ENCODE measurements at regions not wholly inside any gene's neighbourhood (a gene's known extent, or its start where the extent isn't known, plus 50 kb on each side); places are given as distances from the start of the nearest gene placed in this dataset.
"Not testable (repeated sequence)": the region's sequence is repeated elsewhere in the genome, so short reads cannot be mapped to it uniquely, and the experiment has no call there.

GRCh38 chr16:21513812-21514473, 85.4 kb upstream of the METTL9 start:
- DNase-seq (ENCODE audit: extremely low read depth, low read depth): peak; percentile 35

GRCh38 chr16:21514474-21514840, 84.9 kb upstream of the METTL9 start:
- not testable (repeated sequence) for DNase-seq (ENCODE audit: extremely low read depth, low read depth)

- DNase-seq (ENCODE audit: extremely low read depth, low read depth): not testable (repeated sequence)
Measured at GRCh38 chr16:21516705-21517040, 82.7 kb upstream of the METTL9 start.

- DNase-seq (ENCODE audit: extremely low read depth, low read depth): not testable (repeated sequence)
Measured at GRCh38 chr16:21517263-21517662, 82.1 kb upstream of the METTL9 start.

- not testable (repeated sequence) for DNase-seq (ENCODE audit: extremely low read depth, low read depth)
Measured at GRCh38 chr16:21519361-21520133, 79.8 kb upstream of the METTL9 start.

GRCh38 chr16:21520134-21521047, 79.0 kb upstream of the METTL9 start:
- peak; percentile 74 for DNase-seq (ENCODE audit: extremely low read depth, low read depth)

- not testable (repeated sequence) for DNase-seq (ENCODE audit: extremely low read depth, low read depth)
Measured at GRCh38 chr16:21521048-21521389, 78.4 kb upstream of the METTL9 start.

- not testable (repeated sequence) for DNase-seq (ENCODE audit: extremely low read depth, low read depth)
Measured at GRCh38 chr16:21521390-21522143, 77.8 kb upstream of the METTL9 start.

- not testable (repeated sequence) for DNase-seq (ENCODE audit: extremely low read depth, low read depth)
Measured at GRCh38 chr16:21522846-21523245, 76.5 kb upstream of the METTL9 start.

- no peak for DNase-seq (ENCODE audit: extremely low read depth, low read depth)
- TF ChIP-seq CTCF (IDR thresholded peaks at IDR 0.05; ENCODE audit: low read depth, low read length): no peak
Measured at GRCh38 chr16:21523411-21524067, 75.8 kb upstream of the METTL9 start.

GRCh38 chr16:21524068-21524751, 75.2 kb upstream of the METTL9 start:
- no peak for DNase-seq (ENCODE audit: extremely low read depth, low read depth)
- no peak for TF ChIP-seq CTCF (IDR thresholded peaks at IDR 0.05; ENCODE audit: low read depth, low read length)

GRCh38 chr16:21524752-21525028, 74.7 kb upstream of the METTL9 start:
- not testable (repeated sequence) for DNase-seq (ENCODE audit: extremely low read depth, low read depth)

GRCh38 chr16:21525029-21525895, 74.1 kb upstream of the METTL9 start:
- DNase-seq (ENCODE audit: extremely low read depth, low read depth): not testable (repeated sequence)

- not testable (repeated sequence) for DNase-seq (ENCODE audit: extremely low read depth, low read depth)
Measured at GRCh38 chr16:21525956-21526922, 73.1 kb upstream of the METTL9 start.
